Activated B cell treated with CpG ODN at 0.5 μM for 24 hours (primary cell): ENCODE measurements at regions not wholly inside any gene's neighbourhood (a gene's known extent, or its start where the extent isn't known, plus 50 kb on each side); places are given as distances from the start of the nearest gene placed in this dataset.
"Not testable (repeated sequence)": the region's sequence is repeated elsewhere in the genome, so short reads cannot be mapped to it uniquely, and the experiment has no call there.

Source experiments
- ATAC-seq: fragments of 200-7000 bp; cut with Tn5 transposase; one replicate; pipeline ENCODE4 v1.10.0; 2021; ENCODE audit warnings: low read depth, mild to moderate bottlenecking, moderate library complexity
- CTCF ChIA-PET: fragments of 350-600 bp; sonication (Branson Sonifier 250); formaldehyde crosslinking; loops from one replicate; lab custom pipeline; 2021; ENCODE audit warnings: antibody characterized with exemption; lab: Charles Lee
- POLR2A ChIA-PET: fragments of 350-600 bp; sonication (Branson Sonifier 250); formaldehyde crosslinking; loops from one replicate; lab custom pipeline; 2021; ENCODE audit warnings: antibody characterized with exemption; lab: Charles Lee
- DNase-seq: peaks from one replicate; pipeline ENCODE4 v3.0.0; 2022
- H3K27ac Mint-ChIP-seq: one replicate; pipeline ENCODE4 v1.8.0; 2020; ENCODE audit warnings: mixed read lengths
- H3K27me3 Mint-ChIP-seq: one replicate; pipeline ENCODE4 v1.8.0; 2021; ENCODE audit warnings: mixed read lengths
- H3K36me3 Mint-ChIP-seq: one replicate; pipeline ENCODE4 v1.8.0; 2021; ENCODE audit warnings: low read depth, mixed read lengths
- H3K4me1 Mint-ChIP-seq: one replicate; pipeline ENCODE4 v1.8.0; 2021; ENCODE audit warnings: mixed read lengths
- H3K4me3 Mint-ChIP-seq: one replicate; pipeline ENCODE4 v1.8.0; 2020; ENCODE audit warnings: mild to moderate bottlenecking, mixed read lengths
- H3K9me3 Mint-ChIP-seq: one replicate; pipeline ENCODE4 v1.8.0; 2020; ENCODE audit warnings: mixed read lengths
- intact Hi-C: fragments of 100-400 bp; cut with micrococcal nuclease; formaldehyde crosslinking; loops from one replicate; pipeline ENCODE4 v1.15.1; 2024
- TF ChIP-seq, protein P1 (sequence below): fragments of 200-600 bp; IDR thresholded peaks from one replicate; pipeline ENCODE4 v1.8.0; 2022; ENCODE audit warnings: antibody characterized with exemption, mild to moderate bottlenecking

DNA sequence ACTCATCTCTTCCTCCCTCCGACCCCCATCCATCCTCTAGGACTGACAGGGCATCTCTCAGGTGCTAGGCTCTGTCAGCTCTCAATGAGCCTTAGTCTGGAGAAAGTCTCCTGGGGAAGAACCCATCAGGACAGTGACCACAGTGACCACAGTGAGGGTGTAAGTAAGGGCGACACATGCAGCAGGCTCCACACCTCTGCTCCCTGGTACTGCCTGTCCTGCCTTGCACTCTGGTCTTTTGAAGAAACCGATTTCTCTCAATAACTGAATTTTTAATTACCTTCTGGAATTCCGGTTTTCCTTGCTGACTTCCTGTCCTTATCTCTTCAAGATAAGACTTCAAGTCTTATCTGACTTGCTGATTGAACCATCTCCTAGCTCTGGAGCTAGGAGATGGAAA is 190.2 kb downstream of the ACTR3B start:
- Mint-ChIP-seq H3K36me3 (no peaks in the 10 kb centered on the region), H3K4me1 (no peaks in the 10 kb centered on the region), H3K27me3 (no peaks in the 10 kb centered on the region), H3K4me3 (no peak overlapping the region), H3K27ac (no peak overlapping the region), H3K9me3 (no peaks in the 10 kb centered on the region)
- ChIA-PET CTCF (no interaction called here), POLR2A (no interaction called here)
- no peak for ATAC-seq
- TF ChIP-seq, protein P1, sequence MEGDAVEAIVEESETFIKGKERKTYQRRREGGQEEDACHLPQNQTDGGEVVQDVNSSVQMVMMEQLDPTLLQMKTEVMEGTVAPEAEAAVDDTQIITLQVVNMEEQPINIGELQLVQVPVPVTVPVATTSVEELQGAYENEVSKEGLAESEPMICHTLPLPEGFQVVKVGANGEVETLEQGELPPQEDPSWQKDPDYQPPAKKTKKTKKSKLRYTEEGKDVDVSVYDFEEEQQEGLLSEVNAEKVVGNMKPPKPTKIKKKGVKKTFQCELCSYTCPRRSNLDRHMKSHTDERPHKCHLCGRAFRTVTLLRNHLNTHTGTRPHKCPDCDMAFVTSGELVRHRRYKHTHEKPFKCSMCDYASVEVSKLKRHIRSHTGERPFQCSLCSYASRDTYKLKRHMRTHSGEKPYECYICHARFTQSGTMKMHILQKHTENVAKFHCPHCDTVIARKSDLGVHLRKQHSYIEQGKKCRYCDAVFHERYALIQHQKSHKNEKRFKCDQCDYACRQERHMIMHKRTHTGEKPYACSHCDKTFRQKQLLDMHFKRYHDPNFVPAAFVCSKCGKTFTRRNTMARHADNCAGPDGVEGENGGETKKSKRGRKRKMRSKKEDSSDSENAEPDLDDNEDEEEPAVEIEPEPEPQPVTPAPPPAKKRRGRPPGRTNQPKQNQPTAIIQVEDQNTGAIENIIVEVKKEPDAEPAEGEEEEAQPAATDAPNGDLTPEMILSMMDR = no peak
- no peak for DNase-seq
- intact Hi-C loops = no loop called here

DNA sequence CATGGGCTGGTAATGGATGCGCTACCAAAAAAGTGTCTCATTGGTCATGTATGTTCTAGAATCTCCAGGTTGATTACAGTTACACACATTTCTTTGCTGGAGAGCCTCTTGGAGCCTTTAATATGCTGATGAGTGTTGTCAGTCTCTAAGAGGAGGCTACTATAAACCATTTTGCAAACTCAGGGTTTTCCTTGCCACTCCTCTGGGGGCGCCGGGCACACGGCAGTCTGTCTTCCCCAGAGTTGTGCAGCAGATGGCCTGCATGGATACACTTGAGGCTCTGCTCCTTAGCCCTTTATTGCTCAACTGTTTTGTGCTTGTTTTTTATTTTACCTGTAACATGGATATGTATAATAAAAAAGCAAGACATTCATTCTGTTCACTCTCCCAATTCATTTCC is 196.5 kb downstream of the ACTR3B start:
- ATAC-seq = no peak
- Mint-ChIP-seq H3K9me3 (peaks cover 2% of the 10 kb centered on the region), H3K27ac (no peak overlapping the region), H3K27me3 (no peaks in the 10 kb centered on the region), H3K36me3 (no peaks in the 10 kb centered on the region), H3K4me3 (no peak overlapping the region), H3K4me1 (no peaks in the 10 kb centered on the region)
- POLR2A ChIA-PET = no interaction called here
- intact Hi-C loops = no loop called here
- CTCF ChIA-PET = no interaction called here
- TF ChIP-seq, protein P1 = no peak
- DNase-seq = no peak

DNA sequence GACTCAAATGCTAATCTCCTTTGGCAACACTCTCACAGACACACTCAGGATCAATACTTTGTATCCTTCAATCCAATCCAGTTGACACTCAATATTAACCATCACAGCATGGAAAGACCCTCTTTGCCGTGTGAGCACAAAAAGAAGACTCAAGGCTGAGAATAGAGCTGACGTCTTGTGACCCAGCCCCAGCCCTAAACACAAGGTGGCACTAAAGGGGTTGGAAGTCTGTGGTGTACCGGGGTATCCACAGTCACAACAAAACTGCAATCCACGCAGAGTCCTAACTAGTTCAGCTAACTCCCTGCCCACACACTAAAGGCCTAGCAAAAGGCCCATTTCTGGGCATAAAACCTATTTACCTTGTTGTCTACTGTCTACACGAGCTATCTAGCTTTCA is 200.1 kb downstream of the ACTR3B start:
- POLR2A ChIA-PET = no interaction called here
- Mint-ChIP-seq H3K27me3 (no peaks in the 10 kb centered on the region), H3K4me1 (no peaks in the 10 kb centered on the region), H3K9me3 (peaks cover 6% of the 10 kb centered on the region), H3K27ac (no peak overlapping the region), H3K4me3 (no peak overlapping the region), H3K36me3 (no peaks in the 10 kb centered on the region)
- ATAC-seq (no peak), DNase-seq (no peak)
- intact Hi-C loops = no loop called here
- CTCF ChIA-PET = no interaction called here
- TF ChIP-seq, protein P1 = no peak

DNA sequence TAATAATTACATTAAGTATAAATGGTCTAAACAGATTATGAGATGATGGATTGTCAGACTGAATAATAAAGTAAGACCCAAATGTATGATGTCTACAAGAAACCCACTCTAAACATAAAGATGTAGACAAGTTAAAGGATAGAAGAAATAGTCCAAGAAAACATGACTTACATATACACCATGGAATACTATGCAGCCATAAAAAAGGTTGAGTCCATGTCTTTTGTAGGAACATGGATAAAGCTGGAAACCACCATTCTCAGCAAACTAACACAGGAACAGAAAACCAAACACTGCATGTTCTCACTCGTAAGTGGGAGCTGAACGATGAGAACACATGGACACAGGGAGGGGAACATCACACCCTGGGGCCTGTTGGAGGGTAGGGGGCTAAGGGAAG is 202.2 kb downstream of the ACTR3B start:
- intact Hi-C loops, H3K36me3 Mint-ChIP-seq, CTCF ChIA-PET, ATAC-seq, POLR2A ChIA-PET, H3K4me1 Mint-ChIP-seq, H3K27me3 Mint-ChIP-seq, H3K27ac Mint-ChIP-seq, DNase-seq, H3K4me3 Mint-ChIP-seq, H3K9me3 Mint-ChIP-seq: not testable (repeated sequence)

DNA sequence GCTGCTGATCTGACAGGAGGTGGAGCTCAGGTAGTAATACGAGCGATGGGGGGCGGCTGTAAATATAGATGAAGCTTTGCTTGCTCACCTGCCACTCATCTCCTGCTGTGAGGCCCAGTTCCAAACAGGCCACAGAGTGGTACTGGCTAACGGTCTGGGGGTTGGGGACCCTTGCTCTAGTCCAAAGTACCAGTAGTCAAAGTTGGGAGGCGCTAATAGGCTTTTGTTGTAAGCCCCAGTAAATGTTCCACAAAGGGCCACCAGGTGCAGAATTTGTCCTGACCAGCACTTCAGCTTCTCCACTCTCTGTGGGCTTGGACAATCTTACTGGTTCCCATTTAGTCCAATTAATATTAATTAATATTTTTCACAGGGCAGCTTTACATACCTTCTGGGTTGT is 206.6 kb downstream of the ACTR3B start:
- H3K36me3 Mint-ChIP-seq = no peaks in the 10 kb centered on the region
- CTCF ChIA-PET = no interaction called here

DNA sequence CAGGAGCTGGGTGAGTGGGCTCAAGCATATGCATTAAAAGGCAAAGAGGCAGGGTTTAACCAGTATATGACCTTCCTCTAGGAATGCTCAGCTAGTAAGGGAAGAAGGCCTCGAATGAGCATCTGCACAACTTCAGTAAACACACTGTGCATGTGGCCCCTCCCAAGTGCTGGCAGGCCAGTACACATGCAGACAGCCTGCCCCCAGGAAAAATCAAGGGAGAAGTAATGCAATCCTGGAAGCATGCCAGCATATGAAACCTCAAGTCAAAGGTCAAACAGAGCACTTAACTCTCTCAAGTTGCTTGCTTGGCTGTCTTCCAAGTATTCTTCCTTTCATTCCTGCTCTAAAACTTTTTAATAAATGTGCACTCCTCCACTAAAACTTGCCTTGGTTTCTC is 208.4 kb downstream of the ACTR3B start:
- TF ChIP-seq, protein P1 = no peak
- ChIA-PET POLR2A (no interaction called here), CTCF (no interaction called here)
- H3K4me3 Mint-ChIP-seq = no peak overlapping the region
- no peak overlapping the region for H3K27ac Mint-ChIP-seq
- intact Hi-C loops = no loop called here
- H3K9me3 Mint-ChIP-seq = no peaks in the 10 kb centered on the region
- no peak for DNase-seq
- no peaks in the 10 kb centered on the region for H3K4me1 Mint-ChIP-seq
- H3K27me3 Mint-ChIP-seq = no peaks in the 10 kb centered on the region
- ATAC-seq = no peak
- no peaks in the 10 kb centered on the region for H3K36me3 Mint-ChIP-seq

More for the DNA sequence above, 206.6 kb downstream of the ACTR3B start:
- Mint-ChIP-seq H3K4me1 (no peaks in the 10 kb centered on the region), H3K27me3 (no peaks in the 10 kb centered on the region), H3K27ac (no peak overlapping the region), H3K9me3 (peaks cover 4% of the 10 kb centered on the region), H3K4me3 (no peak overlapping the region)
- DNase-seq (no peak), ATAC-seq (no peak)
- TF ChIP-seq, protein P1 = no peak
- POLR2A ChIA-PET = no interaction called here
- intact Hi-C loops = no loop called here
